Keratinocyte (primary cell): ENCODE measurements at regions not wholly inside any gene's neighbourhood (a gene's known extent, or its start where the extent isn't known, plus 50 kb on each side); places are given as distances from the start of the nearest gene placed in this dataset.

Experiments used
- EZH2 ChIP-seq: IDR thresholded peaks from one replicate; pipeline ENCODE4 v1.6.1; 2012; ENCODE audit warnings: inconsistent platforms, mild to moderate bottlenecking, low read length, moderate library complexity
- TF ChIP-seq, protein P1 (sequence below), 3 experiments: IDR thresholded peaks in 1 of 3; conservative IDR thresholded peaks in 1 of 3; optimal IDR thresholded peaks in 1 of 3; 2 replicates in 2 of 3; 3 replicates in 1 of 3; pipeline versions ENCODE3 to v1.5.1; 2011; ENCODE audit warnings: low read length in 3 of 3, mild to moderate bottlenecking in 3 of 3, moderate library complexity in 2 of 3, control low read depth in 1 of 3, inconsistent platforms in 1 of 3; ENCODE audit not compliant: insufficient read depth in 2 of 3; ENCODE audit errors: extremely low read depth in 1 of 3

DNA sequence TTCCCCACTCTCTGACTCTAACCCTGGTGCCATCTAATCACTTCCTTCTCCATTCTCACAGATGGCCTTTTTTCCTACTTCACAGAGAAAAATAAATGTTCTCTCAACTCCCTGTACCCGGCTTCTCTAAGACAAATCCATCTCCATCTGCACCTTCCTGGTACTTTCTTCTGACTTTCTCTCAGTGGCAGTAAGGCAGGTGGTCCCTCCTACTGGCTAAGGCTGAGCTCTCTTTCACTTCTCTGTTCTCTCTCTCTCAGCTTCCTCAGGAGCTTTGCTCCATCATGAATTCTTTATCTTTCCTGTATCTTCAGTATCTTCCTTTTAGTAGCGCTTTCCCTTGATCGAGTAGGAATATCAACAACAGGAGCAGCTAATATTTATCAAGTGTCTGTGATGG, 421.6 kb downstream of the TMEM135 start:
- TF ChIP-seq, protein P1, sequence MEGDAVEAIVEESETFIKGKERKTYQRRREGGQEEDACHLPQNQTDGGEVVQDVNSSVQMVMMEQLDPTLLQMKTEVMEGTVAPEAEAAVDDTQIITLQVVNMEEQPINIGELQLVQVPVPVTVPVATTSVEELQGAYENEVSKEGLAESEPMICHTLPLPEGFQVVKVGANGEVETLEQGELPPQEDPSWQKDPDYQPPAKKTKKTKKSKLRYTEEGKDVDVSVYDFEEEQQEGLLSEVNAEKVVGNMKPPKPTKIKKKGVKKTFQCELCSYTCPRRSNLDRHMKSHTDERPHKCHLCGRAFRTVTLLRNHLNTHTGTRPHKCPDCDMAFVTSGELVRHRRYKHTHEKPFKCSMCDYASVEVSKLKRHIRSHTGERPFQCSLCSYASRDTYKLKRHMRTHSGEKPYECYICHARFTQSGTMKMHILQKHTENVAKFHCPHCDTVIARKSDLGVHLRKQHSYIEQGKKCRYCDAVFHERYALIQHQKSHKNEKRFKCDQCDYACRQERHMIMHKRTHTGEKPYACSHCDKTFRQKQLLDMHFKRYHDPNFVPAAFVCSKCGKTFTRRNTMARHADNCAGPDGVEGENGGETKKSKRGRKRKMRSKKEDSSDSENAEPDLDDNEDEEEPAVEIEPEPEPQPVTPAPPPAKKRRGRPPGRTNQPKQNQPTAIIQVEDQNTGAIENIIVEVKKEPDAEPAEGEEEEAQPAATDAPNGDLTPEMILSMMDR (optimal IDR thresholded peaks at IDR 0.05 in 1 of 3, IDR thresholded peaks at IDR 0.05 in 1 of 3, conservative IDR thresholded peaks at IDR 0.05 in 1 of 3; ENCODE audit: extremely low read depth in 1 of 3, insufficient read depth in 2 of 3, low read length in 3 of 3) = no peak
- no peak for TF ChIP-seq EZH2
